Psoas muscle (tissue), 7 donors: ENCODE measurements at regions not wholly inside any gene's neighbourhood (a gene's known extent, or its start where the extent isn't known, plus 50 kb on each side); places are given as distances from the start of the nearest gene placed in this dataset.

Experiments
- ATAC-seq, 4 donors: fragments of 200-7000 bp; cut with Tn5 transposase; one replicate each; pipeline ENCODE4 v1.9.1; 2020; ENCODE audit warnings: moderate library complexity in 3 of 4, mild to moderate bottlenecking in 2 of 4
- DNase-seq, 2 donors: peaks; one replicate each; pipeline ENCODE4 v3.0.0-alpha.2; 2020
- H3K27ac ChIP-seq: fragments of 200-600 bp; one replicate; pipeline ENCODE4 v1.8.0; 2022
- H3K27me3 ChIP-seq, 3 donors: fragments of 200-600 bp in 1 of 3; one replicate each; pipeline versions ENCODE4 v1.6.1 to v1.8.0; 2013 to 2022; ENCODE audit warnings: low read length in 2 of 3, mild to moderate bottlenecking in 2 of 3, moderate library complexity in 1 of 3; ENCODE audit not compliant: insufficient read depth in 3 of 3
- H3K36me3 ChIP-seq, 2 donors: fragments of 200-600 bp in 1 of 2; one replicate each; pipeline versions ENCODE4 v1.6.1 to v1.8.0; 2013 to 2022; ENCODE audit warnings: low read depth in 1 of 2, mild to moderate bottlenecking in 1 of 2, moderate library complexity in 1 of 2; ENCODE audit not compliant: insufficient read depth in 1 of 2
- H3K4me1 ChIP-seq: fragments of 200-600 bp; one replicate; pipeline ENCODE4 v1.8.0; 2022
- H3K4me3 ChIP-seq: fragments of 200-600 bp; one replicate; pipeline ENCODE4 v1.8.0; 2022; ENCODE audit warnings: mild to moderate bottlenecking
- H3K9me3 ChIP-seq: fragments of 200-600 bp; one replicate; pipeline ENCODE4 v1.8.0; 2022
- CTCF ChIP-seq: fragments of 200-600 bp; IDR thresholded peaks from one replicate; pipeline ENCODE4 v1.8.0; 2022; ENCODE audit warnings: antibody characterized with exemption
- WGBS, 3 donors: extraction: QIAGEN DNeasy Blood & Tissue Kit; methylation state at CpG; one replicate each; pipeline versions ENCODE4 v1.1.6 to v1.1.7; 2013; 5-methylcytosine and 5-hydroxymethylcytosine counted together
- intact Hi-C, 2 donors: fragments of 100-400 bp; cut with DNase I; formaldehyde crosslinking; loops; one replicate each; pipeline versions ENCODE4 v1.11.0 to v1.14.2; 2022
- donor health status: healthy with polysubstance abuse.
- donor health status: DM: no; HTN: no; CAD: no; lungs with moderate emphysema.
- donor health status: Bipolar disorder and iron deficiency.
- donor health status: healthy.
- donor health status: DM: yes; HTN: yes; CAD: no.
- donor health status: DM: no; HTN: no; CAD: no.
- donor health status: DM: yes; HTN: yes; CAD: no.

DNA sequence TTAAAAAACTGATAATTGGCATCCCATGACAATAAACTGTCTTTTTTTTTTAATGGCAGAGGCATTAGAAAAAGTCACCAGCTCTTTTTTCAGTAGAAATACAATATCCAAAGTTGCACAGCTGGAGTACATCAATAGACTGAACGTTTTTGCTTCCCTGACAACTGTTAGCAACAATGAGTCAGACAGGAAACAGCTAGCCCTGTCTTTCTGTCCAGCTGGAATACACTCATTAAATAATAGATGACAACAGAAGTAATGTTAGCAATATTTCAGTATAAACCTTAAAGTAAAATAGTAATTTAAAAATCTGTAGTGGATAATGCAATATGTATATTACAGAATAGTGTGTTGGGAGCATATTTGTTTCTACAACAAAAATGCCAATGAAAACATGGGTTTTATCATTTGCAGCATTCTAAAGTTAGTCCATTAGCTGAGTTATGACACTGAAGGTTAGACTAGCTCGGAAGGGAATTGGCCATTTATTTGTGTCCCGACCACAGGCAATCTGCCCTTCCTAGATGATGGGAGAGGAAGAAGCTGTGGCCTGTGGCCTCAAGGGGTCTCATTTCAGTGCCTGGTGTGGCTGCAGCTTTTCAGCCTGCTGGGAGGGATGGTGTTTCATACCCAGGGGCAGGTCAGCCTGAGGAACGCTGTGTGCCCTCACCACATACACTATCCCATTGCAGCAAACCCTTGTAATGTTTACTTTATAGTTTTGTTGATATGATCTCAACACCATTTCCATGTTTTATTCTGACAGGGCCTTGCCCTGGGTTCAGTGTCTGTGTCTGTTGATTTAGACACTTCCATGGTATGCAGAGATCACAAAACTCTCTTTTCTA lies 173.3 kb downstream of the SLC16A9 start:
- no peak overlapping the region for H3K4me3 ChIP-seq
- 10 to 11% (median 10%) methylated on average over 4 of the region's 4 CpGs for WGBS, 3 donors
- intact Hi-C loops: no loop called here

GRCh38 chr10:59524348-59524747 lies 162.0 kb upstream of the FAM13C start:
- ATAC-seq: peak in 1 of 4 donors; percentile 38
- no peak for DNase-seq
- 0 to 22% (median 15%) methylated on average over 1 of the region's 1 CpG for WGBS, 3 donors
- Histone ChIP-seq H3K27ac (no peak overlapping the region), H3K4me3 (no peak overlapping the region), H3K9me3 (no peaks in the 10 kb centered on the region), H3K27me3 (no peaks in the 10 kb centered on the region), H3K4me1 (no peaks in the 10 kb centered on the region), H3K36me3 (no peaks in the 10 kb centered on the region)
- no peak for TF ChIP-seq CTCF
- intact Hi-C loops: no loop called here

More for the DNA sequence above, 173.3 kb downstream of the SLC16A9 start:
- H3K4me1 ChIP-seq: no peaks in the 10 kb centered on the region
- H3K27me3 ChIP-seq: no peaks in the 10 kb centered on the region
- peak overlapping the region; percentile 54 for H3K27ac ChIP-seq
- H3K9me3 ChIP-seq: no peaks in the 10 kb centered on the region
- ATAC-seq (peak in 3 of 4 donors; percentile 56 to 73 (median 64)), DNase-seq (peak in 1 of 2 donors; percentile 38)
- H3K36me3 ChIP-seq: no peaks in the 10 kb centered on the region
- TF ChIP-seq CTCF: no peak

DNA sequence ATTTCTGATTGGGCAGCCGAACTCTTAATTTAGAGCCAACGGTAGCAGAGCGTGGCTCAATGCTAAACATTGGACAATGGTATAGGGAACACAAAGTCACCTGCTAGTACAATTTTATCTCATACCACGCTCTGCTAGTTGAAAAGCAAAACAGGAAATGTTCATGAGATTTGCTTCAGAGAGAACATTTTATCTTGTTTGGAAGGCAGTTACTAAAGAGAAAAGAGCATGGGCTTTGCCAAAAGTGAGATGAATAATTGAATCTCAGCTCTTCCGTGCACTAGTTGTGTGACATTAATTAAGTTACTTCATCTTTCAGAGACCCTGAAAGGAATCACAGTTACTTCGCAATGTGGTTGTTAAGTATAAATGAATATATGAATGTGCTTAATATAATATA lies 161.5 kb upstream of the FAM13C start:
- no peaks in the 10 kb centered on the region for H3K27me3 ChIP-seq
- ATAC-seq (no peak), DNase-seq (no peak)
- H3K9me3 ChIP-seq: no peaks in the 10 kb centered on the region
- no peak overlapping the region for H3K27ac ChIP-seq
- intact Hi-C loops: no loop called here
- H3K4me1 ChIP-seq: no peaks in the 10 kb centered on the region
- no peaks in the 10 kb centered on the region for H3K36me3 ChIP-seq
- no peak overlapping the region for H3K4me3 ChIP-seq
- 66 to 69% (median 67%) methylated on average over 6 of the region's 6 CpGs for WGBS, 3 donors
- TF ChIP-seq CTCF: no peak

GRCh38 chr10:59517996-59518395 lies 155.6 kb upstream of the FAM13C start:
- no peak overlapping the region for H3K27ac ChIP-seq
- no peaks in the 10 kb centered on the region for H3K36me3 ChIP-seq
- ATAC-seq (no peak), DNase-seq (no peak)
- H3K27me3 ChIP-seq: no peaks in the 10 kb centered on the region
- intact Hi-C loops: no loop called here
- no peak overlapping the region for H3K4me3 ChIP-seq
- no peak for TF ChIP-seq CTCF
- WGBS, 3 donors: 35 to 44% (median 40%) methylated on average over 3 of the region's 3 CpGs
- no peaks in the 10 kb centered on the region for H3K4me1 ChIP-seq
- no peaks in the 10 kb centered on the region for H3K9me3 ChIP-seq
